ENCODE measurements at regions not wholly inside any gene's neighbourhood (a gene's known extent, or its start where the extent isn't known, plus 50 kb on each side); places are given as distances from the start of the nearest gene placed in this dataset.

DNA sequence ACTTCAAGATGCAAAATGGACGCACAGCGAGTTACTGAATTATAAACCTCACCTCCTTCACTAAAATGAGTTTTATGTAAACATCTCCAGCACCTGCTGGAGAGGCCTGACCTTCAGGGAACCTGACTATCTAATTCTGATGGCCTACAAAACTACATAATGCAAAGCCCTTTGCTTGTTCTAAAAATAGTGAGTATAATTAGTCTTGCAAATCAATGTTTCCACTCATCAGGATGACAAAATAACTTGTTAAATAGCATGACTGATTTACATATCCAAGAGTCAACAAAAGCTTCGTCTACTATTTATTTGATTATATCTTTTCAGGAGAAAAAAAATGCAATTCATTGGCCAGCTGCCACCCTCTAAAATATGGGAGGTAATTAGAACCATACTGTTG lies 326.3 kb upstream of the MC4R start:
- no peak overlapping the region for H3K27ac Mint-ChIP-seq
- DNase-seq = no peak
- no peaks in the 10 kb centered on the region for H3K4me1 Mint-ChIP-seq
- WGBS, 2 experiments (ENCODE audit: insufficient coverage in 1 of 2, insufficient read length in 1 of 2) = 89 to 93% methylated on average over 2 to 3 of the region's 3 CpGs
- no peak overlapping the region for H3K9ac ChIP-seq (ENCODE audit: extremely low read depth, low read length, poor library complexity, severe bottlenecking)
- H3K4me1 ChIP-seq (ENCODE audit: control insufficient read depth, insufficient read depth, low read length) = no peaks in the 10 kb centered on the region
- no peaks in the 10 kb centered on the region for H3K9me3 Mint-ChIP-seq
- H3K4me3 Mint-ChIP-seq = no peak overlapping the region
- TF ChIP-seq, protein P1, sequence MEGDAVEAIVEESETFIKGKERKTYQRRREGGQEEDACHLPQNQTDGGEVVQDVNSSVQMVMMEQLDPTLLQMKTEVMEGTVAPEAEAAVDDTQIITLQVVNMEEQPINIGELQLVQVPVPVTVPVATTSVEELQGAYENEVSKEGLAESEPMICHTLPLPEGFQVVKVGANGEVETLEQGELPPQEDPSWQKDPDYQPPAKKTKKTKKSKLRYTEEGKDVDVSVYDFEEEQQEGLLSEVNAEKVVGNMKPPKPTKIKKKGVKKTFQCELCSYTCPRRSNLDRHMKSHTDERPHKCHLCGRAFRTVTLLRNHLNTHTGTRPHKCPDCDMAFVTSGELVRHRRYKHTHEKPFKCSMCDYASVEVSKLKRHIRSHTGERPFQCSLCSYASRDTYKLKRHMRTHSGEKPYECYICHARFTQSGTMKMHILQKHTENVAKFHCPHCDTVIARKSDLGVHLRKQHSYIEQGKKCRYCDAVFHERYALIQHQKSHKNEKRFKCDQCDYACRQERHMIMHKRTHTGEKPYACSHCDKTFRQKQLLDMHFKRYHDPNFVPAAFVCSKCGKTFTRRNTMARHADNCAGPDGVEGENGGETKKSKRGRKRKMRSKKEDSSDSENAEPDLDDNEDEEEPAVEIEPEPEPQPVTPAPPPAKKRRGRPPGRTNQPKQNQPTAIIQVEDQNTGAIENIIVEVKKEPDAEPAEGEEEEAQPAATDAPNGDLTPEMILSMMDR (conservative IDR thresholded peaks at IDR 0.05) = no peak
- H3K27me3 ChIP-seq (ENCODE audit: control insufficient read depth, insufficient read depth, low read length, poor library complexity, severe bottlenecking) = no peaks in the 10 kb centered on the region
- H3K4me3 ChIP-seq (ENCODE audit: low read length) = no peak overlapping the region
- H3K9me3 ChIP-seq (ENCODE audit: control insufficient read depth, low read length) = no peaks in the 10 kb centered on the region
- H3K27ac ChIP-seq (ENCODE audit: low read depth, low read length) = no peak overlapping the region
- no peaks in the 10 kb centered on the region for H3K36me3 Mint-ChIP-seq (ENCODE audit: low read depth)
- peaks cover 4% of the 10 kb centered on the region for H3K27me3 Mint-ChIP-seq (ENCODE audit: insufficient read depth)
- no peaks in the 10 kb centered on the region for H3K36me3 ChIP-seq (ENCODE audit: control insufficient read depth, insufficient read depth, low read length)

DNA sequence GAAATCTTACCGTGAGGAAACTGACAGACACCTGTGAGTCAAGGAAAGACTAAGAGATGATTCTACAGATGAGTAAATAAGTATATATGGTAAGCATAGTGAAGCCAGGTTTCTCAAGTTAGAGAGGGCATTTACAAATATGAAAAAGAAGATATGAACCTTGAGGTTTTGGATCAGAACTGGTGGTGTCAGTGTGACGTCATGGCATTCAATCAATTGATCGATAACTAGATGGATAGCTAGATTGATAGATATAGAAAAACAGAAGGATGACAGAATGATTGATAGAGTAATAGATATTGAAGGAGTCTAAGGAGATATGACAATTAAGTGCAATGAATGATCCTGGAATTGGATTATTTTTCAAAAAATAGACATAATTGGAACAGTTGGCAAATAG lies 350.2 kb upstream of the MC4R start:
- no peak overlapping the region for H3K27ac ChIP-seq (ENCODE audit: low read depth, low read length)
- H3K27ac Mint-ChIP-seq = no peak overlapping the region
- H3K36me3 Mint-ChIP-seq (ENCODE audit: low read depth) = no peaks in the 10 kb centered on the region
- no peaks in the 10 kb centered on the region for H3K9me3 ChIP-seq (ENCODE audit: control insufficient read depth, low read length)
- 92 to 97% methylated on average over 3 of the region's 3 CpGs for WGBS, 2 experiments (ENCODE audit: insufficient coverage in 1 of 2, insufficient read length in 1 of 2)
- no peak overlapping the region for H3K9ac ChIP-seq (ENCODE audit: extremely low read depth, low read length, poor library complexity, severe bottlenecking)
- peaks cover 1% of the 10 kb centered on the region for H3K27me3 Mint-ChIP-seq (ENCODE audit: insufficient read depth)
- no peaks in the 10 kb centered on the region for H3K4me1 Mint-ChIP-seq
- H3K4me1 ChIP-seq (ENCODE audit: control insufficient read depth, insufficient read depth, low read length) = no peaks in the 10 kb centered on the region
- TF ChIP-seq, protein P1 (conservative IDR thresholded peaks at IDR 0.05) = no peak
- H3K9me3 Mint-ChIP-seq = no peaks in the 10 kb centered on the region
- no peaks in the 10 kb centered on the region for H3K36me3 ChIP-seq (ENCODE audit: control insufficient read depth, insufficient read depth, low read length)
- H3K27me3 ChIP-seq (ENCODE audit: control insufficient read depth, insufficient read depth, low read length, poor library complexity, severe bottlenecking) = no peaks in the 10 kb centered on the region
- no peak for DNase-seq
- no peak overlapping the region for H3K4me3 ChIP-seq (ENCODE audit: low read length)
- H3K4me3 Mint-ChIP-seq = no peak overlapping the region

DNA sequence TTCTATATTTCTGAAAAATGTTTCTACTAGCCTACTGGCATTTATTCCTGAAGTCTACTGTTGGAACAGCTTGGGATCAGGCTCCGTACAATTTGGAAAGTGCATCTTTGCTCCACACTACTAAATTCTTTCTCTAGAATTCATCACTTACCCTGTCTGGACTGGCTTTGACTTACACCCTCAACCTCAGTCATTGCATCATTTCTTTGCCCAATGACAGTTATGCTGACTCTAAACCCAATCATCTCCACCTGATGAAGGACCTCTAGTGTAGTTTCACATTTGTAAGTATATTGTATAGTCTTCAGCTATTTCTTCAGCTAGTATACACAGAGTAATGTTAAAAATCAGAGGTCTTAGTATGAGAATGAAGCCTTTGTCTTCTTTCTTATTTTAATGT lies 359.6 kb upstream of the MC4R start:
- no peaks in the 10 kb centered on the region for H3K36me3 Mint-ChIP-seq (ENCODE audit: low read depth)
- H3K27ac Mint-ChIP-seq = no peak overlapping the region
- Histone ChIP-seq H3K9ac (ENCODE audit: extremely low read depth, low read length, poor library complexity, severe bottlenecking) (no peak overlapping the region), H3K4me3 (ENCODE audit: low read length) (no peak overlapping the region), H3K27ac (ENCODE audit: low read depth, low read length) (no peak overlapping the region), H3K36me3 (ENCODE audit: control insufficient read depth, insufficient read depth, low read length) (no peaks in the 10 kb centered on the region), H3K27me3 (ENCODE audit: control insufficient read depth, insufficient read depth, low read length, poor library complexity, severe bottlenecking) (peaks cover 4% of the 10 kb centered on the region), H3K9me3 (ENCODE audit: control insufficient read depth, low read length) (no peaks in the 10 kb centered on the region), H3K4me1 (ENCODE audit: control insufficient read depth, insufficient read depth, low read length) (no peaks in the 10 kb centered on the region)
- no peaks in the 10 kb centered on the region for H3K4me1 Mint-ChIP-seq
- H3K9me3 Mint-ChIP-seq = no peaks in the 10 kb centered on the region
- H3K4me3 Mint-ChIP-seq = no peak overlapping the region
- no peak for DNase-seq
- TF ChIP-seq, protein P1 (conservative IDR thresholded peaks at IDR 0.05) = no peak
- WGBS, 2 experiments (ENCODE audit: insufficient coverage in 1 of 2, insufficient read length in 1 of 2) = 97 to 100% methylated on average over 1 of the region's 1 CpG
- H3K27me3 Mint-ChIP-seq (ENCODE audit: insufficient read depth) = peaks cover 6% of the 10 kb centered on the region
